ENCODE measurements at regions not wholly inside any gene's neighbourhood (a gene's known extent, or its start where the extent isn't known, plus 50 kb on each side); places are given as distances from the start of the nearest gene placed in this dataset.

DNA sequence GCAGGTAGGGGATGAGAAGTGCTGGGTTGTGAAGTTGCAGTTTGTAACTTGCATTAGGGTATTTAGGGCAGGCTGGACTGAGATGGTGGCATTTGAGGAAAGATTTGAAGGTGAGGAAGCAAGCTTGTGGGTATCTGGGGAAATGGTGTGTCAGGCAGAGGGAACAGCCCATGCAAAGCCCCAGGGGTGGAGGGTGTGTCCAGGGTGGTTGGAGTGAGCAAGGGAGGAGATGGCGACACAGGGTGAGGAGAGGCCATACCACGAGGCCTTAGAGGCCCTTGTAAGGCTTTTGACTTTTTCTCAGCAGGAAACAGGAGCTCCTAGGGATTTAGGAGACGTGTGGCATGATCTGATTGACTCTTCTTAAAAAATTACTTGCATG lies 136.9 kb downstream of the NUAK1 start:
- no peak overlapping the region for H3K4me3 ChIP-seq (ENCODE audit: control insufficient read depth in 1 of 7, extremely low read depth in 1 of 7, insufficient read depth in 4 of 7, low read depth in 2 of 7, low read length in 6 of 7)
- peaks cover 0 to 2% (median 0%) of the 10 kb centered on the region in 5 experiments for H3K9me3 ChIP-seq (ENCODE audit: control extremely low read depth in 1 of 5, control insufficient read depth in 4 of 5, insufficient read depth in 2 of 5, low read depth in 1 of 5, low read length in 4 of 5)
- POLR2A ChIA-PET = no interaction called here
- H3K4me1 ChIP-seq (ENCODE audit: control extremely low read depth in 1 of 4, control insufficient read depth in 4 of 4, insufficient read depth in 4 of 4, low read length in 3 of 4) = no peaks in the 10 kb centered on the region
- H3K36me3 ChIP-seq (ENCODE audit: control insufficient read depth in 4 of 4, insufficient read depth in 4 of 4, low read length in 3 of 4) = no peaks in the 10 kb centered on the region
- CTCF ChIA-PET = no interaction called here
- no peak for DNase-seq
- WGBS (ENCODE audit: insufficient coverage) = 80% methylated on average over 2 of the region's 3 CpGs
- H3K27ac ChIP-seq (ENCODE audit: insufficient read depth in 1 of 2, low read depth in 1 of 2, low read length in 2 of 2, poor library complexity in 1 of 2, severe bottlenecking in 2 of 2) = no peak overlapping the region
- H3K27me3 ChIP-seq (replicated peaks in 2 of 5; ENCODE audit: control insufficient read depth in 4 of 5, insufficient read depth in 5 of 5, low read length in 4 of 5) = peaks cover 0 to 6% (median 0%) of the 10 kb centered on the region in 5 experiments

DNA sequence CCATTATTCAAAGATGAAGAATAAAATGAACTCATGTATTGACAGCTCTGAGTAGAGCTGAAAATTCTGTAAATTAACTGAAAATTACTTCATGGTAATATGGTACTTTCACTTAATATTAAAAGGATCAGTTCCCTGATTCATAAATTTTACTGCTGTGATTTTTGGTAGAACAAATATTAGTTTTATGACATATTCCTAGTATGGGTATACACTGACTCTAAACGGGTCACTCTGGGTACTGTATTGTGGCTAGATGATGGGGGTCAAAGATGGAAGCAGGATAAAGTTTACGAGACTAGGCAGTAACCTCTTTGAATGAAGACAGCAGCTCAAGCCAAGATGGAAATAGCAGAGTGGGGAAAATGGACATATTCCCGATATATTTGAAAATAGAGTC lies 135.5 kb downstream of the NUAK1 start:
- no peak overlapping the region for H3K4me3 ChIP-seq (ENCODE audit: control insufficient read depth in 1 of 7, extremely low read depth in 1 of 7, insufficient read depth in 4 of 7, low read depth in 2 of 7, low read length in 6 of 7)
- peaks cover 0 to 10% (median 0%) of the 10 kb centered on the region in 5 experiments for H3K27me3 ChIP-seq (replicated peaks in 2 of 5; ENCODE audit: control insufficient read depth in 4 of 5, insufficient read depth in 5 of 5, low read length in 4 of 5)
- POLR2A ChIA-PET = no interaction called here
- no peaks in the 10 kb centered on the region for H3K4me1 ChIP-seq (ENCODE audit: control extremely low read depth in 1 of 4, control insufficient read depth in 4 of 4, insufficient read depth in 4 of 4, low read length in 3 of 4)
- 96% methylated on average over 3 of the region's 3 CpGs for WGBS (ENCODE audit: insufficient coverage)
- no peak for DNase-seq
- CTCF ChIA-PET = no interaction called here
- H3K36me3 ChIP-seq (ENCODE audit: control insufficient read depth in 4 of 4, insufficient read depth in 4 of 4, low read length in 3 of 4) = no peaks in the 10 kb centered on the region
- peaks cover 0 to 2% (median 0%) of the 10 kb centered on the region in 5 experiments for H3K9me3 ChIP-seq (ENCODE audit: control extremely low read depth in 1 of 5, control insufficient read depth in 4 of 5, insufficient read depth in 2 of 5, low read depth in 1 of 5, low read length in 4 of 5)
- no peak overlapping the region for H3K27ac ChIP-seq (ENCODE audit: insufficient read depth in 1 of 2, low read depth in 1 of 2, low read length in 2 of 2, poor library complexity in 1 of 2, severe bottlenecking in 2 of 2)

DNA sequence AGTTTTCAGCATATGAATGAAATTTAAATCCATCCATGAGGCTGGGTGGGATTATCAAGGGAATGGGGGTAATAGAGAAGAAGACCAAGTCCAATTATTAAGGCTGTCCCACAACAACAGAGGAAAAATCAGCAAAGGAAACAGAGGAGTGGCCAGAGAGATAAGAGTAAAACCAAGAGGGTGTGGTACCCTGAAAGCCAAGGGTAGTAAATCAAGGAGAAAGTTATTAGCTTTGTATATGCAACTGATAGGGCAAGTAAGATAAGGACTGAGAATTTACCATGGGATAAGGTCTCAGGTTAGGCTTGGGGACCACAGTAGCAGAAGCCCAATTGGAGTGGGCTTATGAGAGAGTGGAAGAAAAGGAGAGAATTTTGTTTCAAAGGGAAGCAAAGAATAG lies 134.5 kb downstream of the NUAK1 start:
- Histone ChIP-seq H3K36me3 (ENCODE audit: control insufficient read depth in 4 of 4, insufficient read depth in 4 of 4, low read length in 3 of 4) (no peaks in the 10 kb centered on the region), H3K27ac (ENCODE audit: insufficient read depth in 1 of 2, low read depth in 1 of 2, low read length in 2 of 2, poor library complexity in 1 of 2, severe bottlenecking in 2 of 2) (no peak overlapping the region), H3K27me3 (replicated peaks in 2 of 5; ENCODE audit: control insufficient read depth in 4 of 5, insufficient read depth in 5 of 5, low read length in 4 of 5) (peaks cover 0 to 11% (median 0%) of the 10 kb centered on the region in 5 experiments), H3K9me3 (ENCODE audit: control extremely low read depth in 1 of 5, control insufficient read depth in 4 of 5, insufficient read depth in 2 of 5, low read depth in 1 of 5, low read length in 4 of 5) (peaks cover 0 to 2% (median 0%) of the 10 kb centered on the region in 5 experiments), H3K4me1 (ENCODE audit: control extremely low read depth in 1 of 4, control insufficient read depth in 4 of 4, insufficient read depth in 4 of 4, low read length in 3 of 4) (no peaks in the 10 kb centered on the region), H3K4me3 (ENCODE audit: control insufficient read depth in 1 of 7, extremely low read depth in 1 of 7, insufficient read depth in 4 of 7, low read depth in 2 of 7, low read length in 6 of 7) (no peak overlapping the region)
- DNase-seq = no peak
- ChIA-PET POLR2A (no interaction called here), CTCF (no interaction called here)

DNA sequence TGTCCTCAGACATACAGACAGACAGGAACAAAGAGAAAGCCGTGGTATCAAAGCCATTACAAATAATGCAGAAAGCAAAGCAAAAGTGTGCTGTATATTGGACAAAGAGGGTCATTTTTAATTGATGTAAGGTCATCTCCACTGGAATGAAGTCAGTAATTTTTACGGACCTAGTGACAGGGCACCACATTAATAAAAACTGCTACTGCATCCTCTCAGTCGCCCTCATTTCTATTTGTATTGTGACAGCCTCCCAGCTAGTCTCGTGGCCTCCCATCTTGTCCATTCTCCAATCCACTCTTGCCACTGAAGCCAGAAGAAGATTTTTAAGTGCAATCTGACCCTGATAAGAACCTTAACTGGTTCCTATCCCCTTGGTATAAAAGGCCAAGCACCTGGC lies 132.4 kb downstream of the NUAK1 start:
- POLR2A ChIA-PET = no interaction called here
- Histone ChIP-seq H3K27ac (ENCODE audit: insufficient read depth in 1 of 2, low read depth in 1 of 2, low read length in 2 of 2, poor library complexity in 1 of 2, severe bottlenecking in 2 of 2) (no peak overlapping the region), H3K4me3 (ENCODE audit: control insufficient read depth in 1 of 7, extremely low read depth in 1 of 7, insufficient read depth in 4 of 7, low read depth in 2 of 7, low read length in 6 of 7) (no peak overlapping the region), H3K27me3 (replicated peaks in 2 of 5; ENCODE audit: control insufficient read depth in 4 of 5, insufficient read depth in 5 of 5, low read length in 4 of 5) (peaks cover 0 to 8% (median 0%) of the 10 kb centered on the region in 5 experiments), H3K36me3 (ENCODE audit: control insufficient read depth in 4 of 4, insufficient read depth in 4 of 4, low read length in 3 of 4) (no peaks in the 10 kb centered on the region), H3K4me1 (ENCODE audit: control extremely low read depth in 1 of 4, control insufficient read depth in 4 of 4, insufficient read depth in 4 of 4, low read length in 3 of 4) (no peaks in the 10 kb centered on the region), H3K9me3 (ENCODE audit: control extremely low read depth in 1 of 5, control insufficient read depth in 4 of 5, insufficient read depth in 2 of 5, low read depth in 1 of 5, low read length in 4 of 5) (peaks cover 0 to 2% (median 0%) of the 10 kb centered on the region in 5 experiments)
- WGBS (ENCODE audit: insufficient coverage) = 97% methylated on average over 3 of the region's 4 CpGs
- no peak for DNase-seq
- CTCF ChIA-PET = no interaction called here

DNA sequence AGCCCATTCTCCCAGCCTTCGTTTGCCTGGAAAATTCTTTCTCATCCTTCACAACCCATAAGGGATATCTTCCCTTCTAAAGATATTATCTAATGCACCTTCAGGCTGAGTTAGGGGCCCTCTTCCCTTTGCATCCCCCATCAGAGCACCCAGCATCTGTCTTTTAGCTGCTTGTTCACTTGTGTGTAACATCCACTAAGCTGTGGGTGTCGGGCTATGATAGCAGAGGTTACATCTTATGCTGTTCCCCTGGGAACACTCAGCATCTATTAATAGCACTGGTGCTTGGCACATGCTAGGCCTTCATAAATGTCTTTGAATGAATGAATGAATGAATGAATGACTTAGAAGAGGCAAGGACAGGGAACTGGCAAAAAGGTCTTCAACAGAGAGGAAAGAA lies 131.8 kb downstream of the NUAK1 start:
- H3K4me1 ChIP-seq (ENCODE audit: control extremely low read depth in 1 of 4, control insufficient read depth in 4 of 4, insufficient read depth in 4 of 4, low read length in 3 of 4) = no peaks in the 10 kb centered on the region
- no peak overlapping the region for H3K4me3 ChIP-seq (ENCODE audit: control insufficient read depth in 1 of 7, extremely low read depth in 1 of 7, insufficient read depth in 4 of 7, low read depth in 2 of 7, low read length in 6 of 7)
- H3K36me3 ChIP-seq (ENCODE audit: control insufficient read depth in 4 of 4, insufficient read depth in 4 of 4, low read length in 3 of 4) = no peaks in the 10 kb centered on the region
- ChIA-PET CTCF (no interaction called here), POLR2A (no interaction called here)
- no peak overlapping the region for H3K27ac ChIP-seq (ENCODE audit: insufficient read depth in 1 of 2, low read depth in 1 of 2, low read length in 2 of 2, poor library complexity in 1 of 2, severe bottlenecking in 2 of 2)
- WGBS (ENCODE audit: insufficient coverage) = no CpG with 5 or more reads among the region's 2 CpGs
- peaks cover 0 to 8% (median 0%) of the 10 kb centered on the region in 5 experiments for H3K27me3 ChIP-seq (replicated peaks in 2 of 5; ENCODE audit: control insufficient read depth in 4 of 5, insufficient read depth in 5 of 5, low read length in 4 of 5)
- DNase-seq = no peak
- peaks cover 0 to 2% (median 0%) of the 10 kb centered on the region in 5 experiments for H3K9me3 ChIP-seq (ENCODE audit: control extremely low read depth in 1 of 5, control insufficient read depth in 4 of 5, insufficient read depth in 2 of 5, low read depth in 1 of 5, low read length in 4 of 5)

DNA sequence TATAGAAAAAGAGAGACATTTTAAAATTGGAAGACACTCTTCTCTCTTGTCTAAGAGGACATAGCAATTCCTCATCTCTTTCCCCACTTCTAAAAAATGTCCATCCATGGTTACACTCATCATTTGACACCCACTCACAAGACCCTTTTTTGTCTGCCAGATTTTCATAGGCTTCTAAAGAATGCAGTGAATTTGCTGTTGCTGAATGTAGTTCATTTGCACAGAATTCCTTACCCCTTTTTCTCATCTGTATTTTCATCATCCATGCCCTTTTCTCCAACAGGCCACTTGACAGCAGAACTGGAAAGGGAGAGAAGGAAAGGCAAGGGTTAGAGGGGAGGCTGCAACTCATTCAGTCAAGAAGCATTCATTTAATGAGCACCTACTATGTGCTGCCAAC lies 128.0 kb downstream of the NUAK1 start:
- peaks cover 0 to 8% (median 0%) of the 10 kb centered on the region in 5 experiments for H3K27me3 ChIP-seq (replicated peaks in 2 of 5; ENCODE audit: control insufficient read depth in 4 of 5, insufficient read depth in 5 of 5, low read length in 4 of 5)
- H3K27ac ChIP-seq (ENCODE audit: insufficient read depth in 1 of 2, low read depth in 1 of 2, low read length in 2 of 2, poor library complexity in 1 of 2, severe bottlenecking in 2 of 2) = no peak overlapping the region
- H3K9me3 ChIP-seq (ENCODE audit: control extremely low read depth in 1 of 5, control insufficient read depth in 4 of 5, insufficient read depth in 2 of 5, low read depth in 1 of 5, low read length in 4 of 5) = no peaks in the 10 kb centered on the region
- H3K4me1 ChIP-seq (ENCODE audit: control extremely low read depth in 1 of 4, control insufficient read depth in 4 of 4, insufficient read depth in 4 of 4, low read length in 3 of 4) = no peaks in the 10 kb centered on the region
- ChIA-PET CTCF (no interaction called here), POLR2A (no interaction called here)
- DNase-seq = no peak
- H3K4me3 ChIP-seq (ENCODE audit: control insufficient read depth in 1 of 7, extremely low read depth in 1 of 7, insufficient read depth in 4 of 7, low read depth in 2 of 7, low read length in 6 of 7) = no peak overlapping the region
- no peaks in the 10 kb centered on the region for H3K36me3 ChIP-seq (ENCODE audit: control insufficient read depth in 4 of 4, insufficient read depth in 4 of 4, low read length in 3 of 4)
